IPS DF 6.9 (cell line): ENCODE measurements at regions not wholly inside any gene's neighbourhood (a gene's known extent, or its start where the extent isn't known, plus 50 kb on each side); places are given as distances from the start of the nearest gene placed in this dataset.

Source experiments
- DNase-seq: peaks from one replicate; pipeline ENCODE4 v3.0.0-alpha.2; 2013; ENCODE audit warnings: low read depth, low spot score
- H3K27ac ChIP-seq: one replicate; pipeline ENCODE4 v1.5.1; 2013; ENCODE audit warnings: low read length, control low read depth
- H3K27me3 ChIP-seq: 2 replicates; pipeline ENCODE4 v1.6.1; 2013; ENCODE audit warnings: mild to moderate bottlenecking, low read length; ENCODE audit not compliant: control insufficient read depth, insufficient read depth
- H3K36me3 ChIP-seq: 2 replicates; pipeline ENCODE4 v1.6.1; 2013; ENCODE audit warnings: low read length; ENCODE audit not compliant: control insufficient read depth, insufficient read depth
- H3K4me1 ChIP-seq: 2 replicates; pipeline ENCODE4 v1.6.1; 2013; ENCODE audit warnings: low read length; ENCODE audit not compliant: control insufficient read depth, insufficient read depth
- H3K4me3 ChIP-seq: 2 replicates; pipeline ENCODE4 v1.5.1; 2013; ENCODE audit warnings: mild to moderate bottlenecking, low read length
- H3K9me3 ChIP-seq: 2 replicates; pipeline ENCODE4 v1.6.1; 2013; ENCODE audit warnings: low read length, inconsistent platforms; ENCODE audit not compliant: control insufficient read depth, insufficient read depth
- WGBS: extraction: QIAGEN DNeasy Blood & Tissue Kit; methylation state at CpG from one replicate; pipeline ENCODE4 v1.1.7; 2013; ENCODE audit warnings: mixed read lengths, missing lambda C conversion rate; ENCODE audit not compliant: insufficient read length, insufficient coverage; 5-methylcytosine and 5-hydroxymethylcytosine counted together

DNA sequence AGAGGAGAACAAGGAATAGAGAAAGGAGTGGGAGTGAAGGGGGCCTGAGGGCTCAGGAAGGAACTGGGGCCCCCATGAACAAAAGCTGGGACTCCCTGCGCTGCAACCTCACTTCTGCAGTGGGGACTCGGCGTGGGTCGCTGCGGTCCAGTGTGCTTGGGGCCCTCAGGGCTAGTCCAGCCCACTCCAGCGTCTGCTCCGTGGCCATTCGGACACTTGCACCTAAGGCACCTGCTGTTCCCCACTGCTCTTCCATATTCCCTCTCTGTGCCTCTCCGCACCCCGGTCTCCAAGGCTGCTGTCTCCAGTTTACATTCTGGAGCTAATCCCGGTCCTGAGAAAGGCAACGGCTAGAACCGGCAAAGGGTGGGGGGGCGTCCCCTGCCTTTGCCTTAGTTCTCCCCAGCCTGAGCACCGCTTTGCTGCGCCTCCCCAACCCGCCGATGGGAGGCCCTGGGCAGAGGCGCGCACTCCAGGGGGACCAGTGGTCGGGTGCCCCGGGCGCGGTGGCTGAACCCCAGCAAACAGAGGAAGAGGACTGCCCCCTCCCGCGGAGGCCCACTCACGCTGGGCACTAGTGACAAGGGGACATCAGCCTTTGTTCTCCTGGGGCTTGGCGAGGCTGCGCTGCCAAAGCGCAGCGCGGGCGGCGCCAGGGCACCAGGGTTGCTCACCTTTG lies 327.7 kb upstream of the F9 start:
- Histone ChIP-seq H3K27me3 (peaks cover 15% of the 10 kb centered on the region; the same call in 1 of the 2 replicates), H3K9me3 (no peaks in the 10 kb centered on the region), H3K4me3 (peak overlapping the region; percentile 34; the same call in 1 of the 2 replicates), H3K27ac (no peak overlapping the region), H3K36me3 (no peaks in the 10 kb centered on the region), H3K4me1 (peaks cover 1% of the 10 kb centered on the region; the same call in 1 of the 2 replicates)
- no CpG with 5 or more reads among the region's 34 CpGs for WGBS
- no peak for DNase-seq

DNA sequence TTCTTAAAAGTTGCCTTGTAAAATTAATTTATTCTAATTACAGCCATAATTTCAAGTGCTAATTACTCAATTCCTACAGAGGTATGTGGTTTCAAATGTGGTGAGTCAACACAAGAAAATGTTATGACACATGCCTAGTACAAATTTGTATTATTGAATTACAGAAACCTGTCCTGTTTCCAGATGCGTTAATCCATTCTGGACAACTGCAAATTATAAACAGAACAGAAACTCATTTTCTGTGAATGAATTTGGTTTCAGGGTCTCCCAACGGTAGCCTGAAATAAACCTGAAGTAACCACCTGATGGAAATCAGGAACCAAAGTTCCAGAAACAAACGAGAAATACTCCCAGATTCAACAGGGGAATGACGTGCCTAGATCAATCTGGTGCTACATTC lies 328.6 kb upstream of the F9 start:
- peaks cover 14% of the 10 kb centered on the region; the same call in 1 of the 2 replicates for H3K27me3 ChIP-seq
- H3K4me3 ChIP-seq: no peak overlapping the region

DNA sequence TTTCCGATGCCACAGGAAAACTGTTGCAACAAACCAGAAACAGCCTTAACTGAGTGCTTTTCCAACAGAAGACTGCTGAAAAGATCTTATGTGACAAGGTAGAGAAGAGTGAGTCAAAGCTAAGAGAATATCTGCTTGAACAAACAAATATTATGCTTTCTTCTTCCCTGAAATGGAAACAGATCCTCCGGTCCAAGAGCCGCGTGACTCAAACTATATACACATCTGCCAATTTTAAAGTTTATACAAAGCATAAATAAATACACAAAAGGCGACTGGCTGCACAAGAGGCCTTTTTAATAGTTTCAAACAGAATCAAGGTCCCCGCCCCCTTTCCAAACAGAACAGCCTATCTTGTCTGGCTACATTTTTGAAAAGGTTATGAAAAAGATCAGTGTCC lies 329.7 kb upstream of the F9 start:
- Histone ChIP-seq H3K9me3 (no peaks in the 10 kb centered on the region), H3K36me3 (no peaks in the 10 kb centered on the region), H3K27ac (no peak overlapping the region), H3K4me1 (peaks cover 1% of the 10 kb centered on the region; the same call in 1 of the 2 replicates), H3K27me3 (peaks cover 16% of the 10 kb centered on the region; the same call in 1 of the 2 replicates), H3K4me3 (no peak overlapping the region)
- no peak for DNase-seq
- WGBS: no CpG with 5 or more reads among the region's 6 CpGs

More for the DNA sequence above, 328.6 kb upstream of the F9 start:
- Histone ChIP-seq H3K4me1 (peaks cover 1% of the 10 kb centered on the region; the same call in 1 of the 2 replicates), H3K27ac (no peak overlapping the region), H3K9me3 (no peaks in the 10 kb centered on the region), H3K36me3 (no peaks in the 10 kb centered on the region)
- no CpG with 5 or more reads among the region's 4 CpGs for WGBS
- no peak for DNase-seq

DNA sequence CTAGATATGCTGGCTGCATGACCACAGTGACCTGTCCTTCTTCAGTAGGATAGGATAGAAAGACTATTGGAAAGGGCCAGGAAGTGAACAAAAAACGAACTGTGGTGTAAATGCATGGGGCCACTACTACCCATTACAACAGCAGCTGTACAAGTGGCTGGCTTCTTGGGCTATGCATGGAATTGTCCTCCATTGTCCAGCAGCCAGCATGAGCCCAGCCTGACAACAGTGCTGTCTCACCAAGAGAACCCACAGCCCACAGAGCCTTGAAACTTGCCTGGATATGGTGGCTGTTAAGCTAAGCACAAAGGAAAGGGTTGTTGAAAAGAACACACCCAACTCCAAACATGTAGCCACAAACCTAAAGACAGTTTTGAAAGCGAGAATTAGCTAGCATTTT lies 330.2 kb upstream of the F9 start:
- peaks cover 16% of the 10 kb centered on the region; the same call in 1 of the 2 replicates for H3K27me3 ChIP-seq
- no peak for DNase-seq
- no CpG with 5 or more reads among the region's 2 CpGs for WGBS
- H3K9me3 ChIP-seq: no peaks in the 10 kb centered on the region
- no peaks in the 10 kb centered on the region for H3K36me3 ChIP-seq
- peaks cover 1% of the 10 kb centered on the region; the same call in 1 of the 2 replicates for H3K4me1 ChIP-seq
- H3K27ac ChIP-seq: no peak overlapping the region
- no peak overlapping the region for H3K4me3 ChIP-seq

DNA sequence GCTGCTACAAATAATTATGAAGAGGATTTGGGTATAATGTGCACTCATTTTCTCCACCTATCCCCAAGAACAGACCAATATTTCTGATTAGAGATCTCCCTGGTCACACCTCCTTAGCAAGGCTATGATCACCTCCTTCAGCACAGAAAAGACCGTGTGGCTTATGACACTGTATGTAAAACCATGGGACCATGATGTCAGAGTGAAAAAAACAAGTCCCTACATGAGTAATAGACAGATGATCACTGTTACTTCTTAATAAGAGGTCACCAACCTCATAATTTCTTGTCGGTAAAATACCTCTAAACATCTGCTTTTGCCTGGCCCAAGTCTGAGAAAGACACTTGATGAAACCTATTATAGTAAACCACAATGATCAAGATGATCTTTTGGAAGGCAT lies 330.6 kb upstream of the F9 start:
- H3K27me3 ChIP-seq: peaks cover 19% of the 10 kb centered on the region; the same call in 1 of the 2 replicates
- no peak overlapping the region for H3K27ac ChIP-seq
- H3K4me1 ChIP-seq: peaks cover 1% of the 10 kb centered on the region; the same call in 1 of the 2 replicates
- H3K9me3 ChIP-seq: no peaks in the 10 kb centered on the region
- DNase-seq: no peak
- H3K4me3 ChIP-seq: no peak overlapping the region
- WGBS: no CpG with 5 or more reads among the region's 2 CpGs
- no peaks in the 10 kb centered on the region for H3K36me3 ChIP-seq

DNA sequence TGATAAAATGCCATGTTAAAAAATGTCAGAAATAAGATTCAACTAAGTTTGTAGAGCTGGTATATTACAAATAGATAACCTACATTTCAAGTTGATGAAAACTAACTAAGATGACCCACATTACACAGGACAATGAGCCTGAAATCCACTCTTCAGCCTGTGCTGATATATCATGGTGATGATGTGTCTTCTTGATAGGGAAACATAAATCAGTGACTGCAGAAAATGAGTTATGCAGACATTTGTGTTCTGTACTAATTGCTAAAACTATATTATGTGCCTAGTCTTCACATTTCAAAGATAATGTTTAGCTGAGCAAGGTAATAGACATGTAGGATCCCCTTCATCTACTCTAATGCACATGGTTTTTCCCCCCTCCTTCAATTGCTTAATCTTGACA lies 331.6 kb upstream of the F9 start:
- peaks cover 25% of the 10 kb centered on the region; the same call in 1 of the 2 replicates for H3K27me3 ChIP-seq
- H3K27ac ChIP-seq: no peak overlapping the region
- no peaks in the 10 kb centered on the region for H3K36me3 ChIP-seq
- peaks cover 1% of the 10 kb centered on the region; the same call in 1 of the 2 replicates for H3K4me1 ChIP-seq
- H3K4me3 ChIP-seq: no peak overlapping the region
- H3K9me3 ChIP-seq: no peaks in the 10 kb centered on the region
- DNase-seq: no peak

DNA sequence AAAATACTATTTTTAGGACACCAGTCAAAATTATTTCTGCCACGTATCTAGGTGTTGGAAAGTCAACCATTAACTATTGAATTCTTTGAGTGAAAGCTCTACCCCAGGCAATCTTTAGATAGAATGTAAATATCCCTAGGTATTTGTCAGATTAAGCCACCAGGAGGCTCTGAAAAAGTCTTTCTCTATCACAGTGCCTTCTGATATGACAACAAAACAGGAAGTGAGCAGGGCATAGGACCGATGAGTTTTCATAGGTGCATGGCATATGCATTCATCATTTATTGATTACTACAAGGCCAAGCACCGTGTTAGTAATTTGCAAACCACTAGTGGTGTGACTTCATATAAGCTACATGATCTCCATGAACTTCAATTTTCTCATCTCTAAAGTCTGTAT lies 333.6 kb upstream of the F9 start:
- Histone ChIP-seq H3K4me1 (peaks cover 1% of the 10 kb centered on the region; the same call in 1 of the 2 replicates), H3K36me3 (no peaks in the 10 kb centered on the region), H3K27me3 (peaks cover 26% of the 10 kb centered on the region; the same call in 1 of the 2 replicates), H3K9me3 (no peaks in the 10 kb centered on the region), H3K27ac (no peak overlapping the region), H3K4me3 (no peak overlapping the region)
- WGBS: no CpG with 5 or more reads among the region's 3 CpGs
- DNase-seq: no peak

DNA sequence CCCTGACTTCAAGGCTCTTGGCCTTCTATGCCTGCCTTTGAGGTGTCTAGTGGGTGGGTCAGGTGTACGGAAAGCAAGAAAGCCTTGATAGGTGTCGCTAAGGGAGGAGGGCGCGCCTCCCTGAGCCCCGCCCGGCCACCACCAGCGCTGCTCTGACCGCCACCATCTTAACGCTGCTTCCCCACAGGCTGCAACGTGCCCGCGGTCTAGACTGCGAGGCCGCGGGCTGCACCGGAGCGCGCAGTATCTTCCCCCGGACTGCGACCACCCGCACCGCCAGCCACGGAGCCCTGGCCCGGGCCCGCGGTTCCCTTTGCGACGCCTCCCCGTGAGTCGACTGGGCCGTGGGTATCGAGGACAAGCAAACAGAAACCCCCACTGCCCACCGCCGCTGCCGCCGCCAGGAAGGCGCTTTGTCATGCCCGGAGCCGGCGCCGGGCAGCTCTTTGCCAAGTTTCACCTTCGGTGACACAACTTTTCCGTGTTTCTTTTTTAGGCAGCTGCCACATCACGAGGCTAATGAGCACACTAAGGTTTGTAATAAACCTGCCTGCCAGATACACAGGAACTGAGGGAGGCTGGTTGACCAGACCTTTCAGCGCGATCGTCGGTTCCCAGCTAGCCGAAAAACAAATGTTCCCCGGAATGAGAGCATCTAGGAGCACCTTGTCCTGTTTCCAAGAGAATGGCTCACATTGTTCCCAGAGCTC lies 335.8 kb upstream of the F9 start:
- Histone ChIP-seq H3K27ac (no peak overlapping the region), H3K27me3 (peaks cover 39% of the 10 kb centered on the region), H3K4me1 (no peaks in the 10 kb centered on the region), H3K4me3 (peak overlapping the region; percentile 35; the same call in 1 of the 2 replicates), H3K36me3 (no peaks in the 10 kb centered on the region), H3K9me3 (no peaks in the 10 kb centered on the region)
- WGBS: no CpG with 5 or more reads among the region's 50 CpGs
- DNase-seq: no peak

DNA sequence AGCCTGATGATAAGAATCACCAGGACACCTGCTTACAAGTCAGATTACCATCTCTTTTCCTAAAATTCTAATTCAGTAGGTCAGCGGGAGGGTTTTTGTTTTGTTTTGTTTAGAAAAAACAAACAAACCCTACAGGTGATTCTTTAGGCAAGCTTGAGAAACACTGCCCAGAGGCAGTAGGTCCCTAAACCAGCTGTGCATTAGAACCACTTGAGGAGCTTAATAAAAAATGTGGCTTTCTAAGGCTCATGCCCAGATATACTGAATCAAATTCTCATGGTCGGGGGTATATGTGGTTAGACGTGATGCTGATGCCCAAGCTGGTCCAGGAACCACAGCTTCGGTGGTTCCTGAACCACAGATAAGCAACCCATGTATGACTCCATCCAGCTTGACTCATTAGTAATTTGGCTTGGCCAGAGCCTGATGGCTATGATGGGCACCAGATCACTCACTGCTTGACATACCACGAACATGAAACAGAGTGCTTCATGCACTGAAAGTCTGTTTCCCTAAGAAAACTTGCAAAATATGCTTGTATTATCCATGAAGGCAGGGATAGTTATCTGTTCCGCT lies 338.1 kb upstream of the F9 start:
- no peak for DNase-seq
- H3K9me3 ChIP-seq: no peaks in the 10 kb centered on the region
- H3K36me3 ChIP-seq: no peaks in the 10 kb centered on the region
- peaks cover 41% of the 10 kb centered on the region for H3K27me3 ChIP-seq
- H3K27ac ChIP-seq: no peak overlapping the region
- H3K4me1 ChIP-seq: no peaks in the 10 kb centered on the region
- H3K4me3 ChIP-seq: no peak overlapping the region
- WGBS: no CpG with 5 or more reads among the region's 6 CpGs

DNA sequence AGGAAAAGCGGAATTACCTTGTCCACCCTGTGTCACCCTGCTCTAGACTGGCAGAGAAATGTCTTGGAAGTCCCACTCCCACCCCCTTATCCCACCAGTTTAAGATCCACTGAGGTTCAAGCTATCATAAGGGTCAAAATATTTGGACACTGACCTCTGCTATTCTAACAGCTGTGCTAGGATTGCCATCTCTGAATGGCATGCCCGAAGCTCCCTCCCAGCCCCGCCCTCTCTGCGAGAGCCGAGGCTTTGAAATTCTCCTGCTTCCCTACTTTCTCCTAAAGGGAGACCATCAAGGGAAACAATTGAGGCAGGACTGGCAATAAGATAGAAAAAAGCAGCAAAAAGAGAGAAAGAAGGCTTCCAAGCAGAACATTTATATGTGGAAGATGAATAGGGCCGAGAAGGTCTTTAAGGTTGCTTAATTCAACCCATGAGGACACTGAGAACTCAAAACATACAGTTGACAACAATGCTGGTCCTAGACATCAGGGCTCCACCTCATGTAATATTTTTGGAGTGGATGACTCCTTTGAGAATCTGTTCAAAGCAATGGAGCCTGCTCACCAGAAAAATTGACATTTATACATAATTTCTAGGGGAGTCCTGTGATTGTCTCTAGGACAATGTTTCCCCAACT lies 338.7 kb upstream of the F9 start:
- Histone ChIP-seq H3K4me3 (no peak overlapping the region), H3K9me3 (no peaks in the 10 kb centered on the region), H3K27ac (no peak overlapping the region), H3K27me3 (peaks cover 41% of the 10 kb centered on the region), H3K4me1 (no peaks in the 10 kb centered on the region), H3K36me3 (no peaks in the 10 kb centered on the region)
- WGBS: no CpG with 5 or more reads among the region's 6 CpGs
- DNase-seq: no peak
